ENCODE measurements at regions not wholly inside any gene's neighbourhood (a gene's known extent, or its start where the extent isn't known, plus 50 kb on each side); places are given as distances from the start of the nearest gene placed in this dataset.

- TF ChIP-seq POLR2A (IDR thresholded peaks at IDR 0.05; ENCODE audit: low read depth, low read length): no peak
- TF ChIP-seq, protein P1, sequence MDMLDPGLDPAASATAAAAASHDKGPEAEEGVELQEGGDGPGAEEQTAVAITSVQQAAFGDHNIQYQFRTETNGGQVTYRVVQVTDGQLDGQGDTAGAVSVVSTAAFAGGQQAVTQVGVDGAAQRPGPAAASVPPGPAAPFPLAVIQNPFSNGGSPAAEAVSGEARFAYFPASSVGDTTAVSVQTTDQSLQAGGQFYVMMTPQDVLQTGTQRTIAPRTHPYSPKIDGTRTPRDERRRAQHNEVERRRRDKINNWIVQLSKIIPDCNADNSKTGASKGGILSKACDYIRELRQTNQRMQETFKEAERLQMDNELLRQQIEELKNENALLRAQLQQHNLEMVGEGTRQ (IDR thresholded peaks at IDR 0.05; ENCODE audit: low read depth, low read length): no peak
- TF ChIP-seq, protein P2, sequence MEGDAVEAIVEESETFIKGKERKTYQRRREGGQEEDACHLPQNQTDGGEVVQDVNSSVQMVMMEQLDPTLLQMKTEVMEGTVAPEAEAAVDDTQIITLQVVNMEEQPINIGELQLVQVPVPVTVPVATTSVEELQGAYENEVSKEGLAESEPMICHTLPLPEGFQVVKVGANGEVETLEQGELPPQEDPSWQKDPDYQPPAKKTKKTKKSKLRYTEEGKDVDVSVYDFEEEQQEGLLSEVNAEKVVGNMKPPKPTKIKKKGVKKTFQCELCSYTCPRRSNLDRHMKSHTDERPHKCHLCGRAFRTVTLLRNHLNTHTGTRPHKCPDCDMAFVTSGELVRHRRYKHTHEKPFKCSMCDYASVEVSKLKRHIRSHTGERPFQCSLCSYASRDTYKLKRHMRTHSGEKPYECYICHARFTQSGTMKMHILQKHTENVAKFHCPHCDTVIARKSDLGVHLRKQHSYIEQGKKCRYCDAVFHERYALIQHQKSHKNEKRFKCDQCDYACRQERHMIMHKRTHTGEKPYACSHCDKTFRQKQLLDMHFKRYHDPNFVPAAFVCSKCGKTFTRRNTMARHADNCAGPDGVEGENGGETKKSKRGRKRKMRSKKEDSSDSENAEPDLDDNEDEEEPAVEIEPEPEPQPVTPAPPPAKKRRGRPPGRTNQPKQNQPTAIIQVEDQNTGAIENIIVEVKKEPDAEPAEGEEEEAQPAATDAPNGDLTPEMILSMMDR (conservative IDR thresholded peaks at IDR 0.05; ENCODE audit: low read depth, low read length): no peak
- TF ChIP-seq MAZ (IDR thresholded peaks at IDR 0.05; ENCODE audit: borderline replicate concordance, low read depth, low read length): no peak
- no peak for TF ChIP-seq SMC3 (IDR thresholded peaks at IDR 0.05; ENCODE audit: low read depth, low read length)
- TF ChIP-seq MAFK (IDR thresholded peaks at IDR 0.05; ENCODE audit: low read depth, low read length): no peak
- no peak for TF ChIP-seq CHD1 (IDR thresholded peaks at IDR 0.05; ENCODE audit: low read depth, low read length)
These were observed 357.1 kb upstream of the SATB1 start for GRCh38 chr3:18782191-18782590.
